ENCODE measurements at regions not wholly inside any gene's neighbourhood (a gene's known extent, or its start where the extent isn't known, plus 50 kb on each side); places are given as distances from the start of the nearest gene placed in this dataset.

GRCh38 chr5:117973785-117974184 lies 1014.6 kb downstream of the DTWD2 start:
- POLR2A ChIA-PET = no interaction called here

More at GRCh38 chr5:117973785-117974184, 1014.6 kb downstream of the DTWD2 start:
- Histone ChIP-seq H3K9ac (replicated peaks; ENCODE audit: extremely low read depth, insufficient read depth, low read length) (no peak overlapping the region), H3K79me2 (ENCODE audit: control insufficient read depth, insufficient read depth, low read length) (no peaks in the 10 kb centered on the region), H3K4me1 (ENCODE audit: control insufficient read depth, extremely low read depth, insufficient read depth, low read length) (no peaks in the 10 kb centered on the region), H3K9me1 (replicated peaks; ENCODE audit: control insufficient read depth, extremely low read depth, insufficient read depth, low read length) (no peaks in the 10 kb centered on the region), H3K4me3 (replicated peaks in 1 of 3; ENCODE audit: insufficient read depth in 1 of 3, low read depth in 1 of 3, low read length in 3 of 3) (no peak overlapping the region), H2AFZ (ENCODE audit: low read depth, low read length) (no peak overlapping the region), H3K27ac (ENCODE audit: insufficient read depth, low read depth, low read length) (no peak overlapping the region), H3K27me3 (ENCODE audit: control insufficient read depth in 2 of 2, insufficient read depth in 2 of 2, low read length in 2 of 2) (no peaks in the 10 kb centered on the region), H3K4me2 (ENCODE audit: insufficient read depth, low read length) (no peak overlapping the region), H4K20me1 (replicated peaks; ENCODE audit: control insufficient read depth, extremely low read depth, insufficient read depth, low read length) (no peaks in the 10 kb centered on the region), H3K9me3 (replicated peaks; ENCODE audit: control insufficient read depth, insufficient read depth, low read length) (no peaks in the 10 kb centered on the region), H3K36me3 (ENCODE audit: control insufficient read depth in 2 of 2, extremely low read depth in 1 of 2, insufficient read depth in 2 of 2, low read length in 2 of 2) (no peaks in the 10 kb centered on the region)
- CTCF ChIA-PET = no interaction called here
- no TSS peak for BruUV-seq (replicated peaks)
- dilution Hi-C loops (cut with MboI; ENCODE audit: extremely low pct_ligation_motif_present, low sequenced_read_pairs) = no loop called here
- TF ChIP-seq POLR2A (IDR thresholded peaks at IDR 0.05; ENCODE audit: low read depth, low read length) (no peak), MYC (IDR thresholded peaks at IDR 0.05; ENCODE audit: low read depth, low read length) (no peak), POLR2AphosphoS5 (IDR thresholded peaks at IDR 0.05; ENCODE audit: insufficient read depth, low read depth, low read length) (no peak), JUN (IDR thresholded peaks at IDR 0.05; ENCODE audit: borderline replicate concordance, insufficient read depth, insufficient read length, low read depth) (no peak), EZH2 (IDR thresholded peaks at IDR 0.05; ENCODE audit: borderline replicate concordance, low read depth, low read length, severe bottlenecking) (no peak), GATA2 (IDR thresholded peaks at IDR 0.05; ENCODE audit: insufficient read depth, insufficient read length, low read depth, low read length) (no peak), FOS (IDR thresholded peaks at IDR 0.05; ENCODE audit: borderline replicate concordance, insufficient read depth, low read length) (no peak), MAX (IDR thresholded peaks at IDR 0.05; ENCODE audit: insufficient read depth, insufficient read length) (no peak), CTCF (IDR thresholded peaks at IDR 0.05; ENCODE audit: extremely low read depth in 1 of 2, insufficient read depth in 1 of 2, low read depth in 1 of 2, low read length in 2 of 2) (no peak)
- FAIRE-seq = no peak
- intact Hi-C loops (cut with micrococcal nuclease) = no loop called here
- DNase-seq (ENCODE audit: low read depth, low spot score) = no peak
